LNCaP clone FGC (cell line): ENCODE measurements at regions not wholly inside any gene's neighbourhood (a gene's known extent, or its start where the extent isn't known, plus 50 kb on each side); places are given as distances from the start of the nearest gene placed in this dataset.

Source experiments
- DNase-seq: peaks from one replicate; pipeline ENCODE4 v3.0.0-alpha.2; 2011; ENCODE audit warnings: low read depth
- H3K4me3 ChIP-seq: 2 replicates; pipeline ENCODE4 v1.5.1; 2011; ENCODE audit warnings: mild to moderate bottlenecking, low read depth, low read length, control low read depth
- CTCF ChIP-seq: IDR thresholded peaks from 2 replicates; pipeline ENCODE4 v1.5.1; 2012; ENCODE audit warnings: mild to moderate bottlenecking; ENCODE audit not compliant: control insufficient read depth, insufficient read depth; ENCODE audit errors: extremely low read depth

GRCh38 chr3:124315215-124316033 lies 323.5 kb upstream of the ROPN1 start:
- H3K4me3 ChIP-seq, result no peak overlapping the region
- TF ChIP-seq CTCF, result no peak
- DNase-seq, result no peak

- DNase-seq, result no peak
- no peak overlapping the region for H3K4me3 ChIP-seq
- TF ChIP-seq CTCF, result no peak
Observed at GRCh38 chr3:124316034-124316287, 324.0 kb upstream of the ROPN1 start.

GRCh38 chr3:124318014-124318413 lies 326.1 kb upstream of the ROPN1 start:
- no peak for TF ChIP-seq CTCF
- DNase-seq, result no peak
- H3K4me3 ChIP-seq, result no peak overlapping the region

- H3K4me3 ChIP-seq, result no peak overlapping the region
- TF ChIP-seq CTCF, result no peak
- no peak for DNase-seq
Observed at GRCh38 chr3:124318656-124319055, 326.7 kb upstream of the ROPN1 start.

- DNase-seq, result no peak
- no peak overlapping the region for H3K4me3 ChIP-seq
- TF ChIP-seq CTCF, result no peak
Observed at GRCh38 chr3:124320976-124321375, 329.1 kb upstream of the ROPN1 start.

- no peak for TF ChIP-seq CTCF
- no peak for DNase-seq
- no peak overlapping the region for H3K4me3 ChIP-seq
Observed at GRCh38 chr3:124322309-124322880, 330.5 kb upstream of the ROPN1 start.

- no peak for DNase-seq
- no peak for TF ChIP-seq CTCF
- H3K4me3 ChIP-seq, result no peak overlapping the region
Observed at GRCh38 chr3:124322966-124323365, 331.0 kb upstream of the ROPN1 start.
